Common myeloid progenitor, CD34-positive (primary cell): ENCODE measurements at regions not wholly inside any gene's neighbourhood (a gene's known extent, or its start where the extent isn't known, plus 50 kb on each side); places are given as distances from the start of the nearest gene placed in this dataset.

Experiments used
- CTCF ChIA-PET: fragments of 350-600 bp; sonication (Branson Sonifier 250); formaldehyde crosslinking; loops from one replicate; lab custom pipeline; 2021; ENCODE audit warnings: antibody characterized with exemption; lab: Charles Lee
- POLR2A ChIA-PET: fragments of 350-600 bp; sonication (Branson Sonifier 250); formaldehyde crosslinking; loops from one replicate; lab custom pipeline; 2021; ENCODE audit warnings: antibody characterized with exemption; lab: Charles Lee
- DNase-seq, 3 donors: peaks; one replicate each; pipeline versions ENCODE4 v3.0.0 to v3.0.0-alpha.2; 2013
- H3K27ac ChIP-seq, 2 experiments: 1 replicate in 1 of 2; 2 replicates in 1 of 2; pipeline ENCODE4 v1.7.0; 2013; ENCODE audit warnings: inconsistent platforms in 2 of 2, low read length in 2 of 2, mild to moderate bottlenecking in 2 of 2, low read depth in 1 of 2, moderate library complexity in 1 of 2; ENCODE audit not compliant: severe bottlenecking in 2 of 2, insufficient read depth in 1 of 2, poor library complexity in 1 of 2
- H3K27me3 ChIP-seq, 5 experiments: replicated peaks in 2 of 5; 1 replicate in 3 of 5; 2 replicates in 2 of 5; pipeline versions ENCODE4 v1.6.1 to v1.7.0; 2013; ENCODE audit warnings: low read length in 4 of 5, mild to moderate bottlenecking in 2 of 5, moderate library complexity in 2 of 5, inconsistent platforms in 1 of 5; ENCODE audit not compliant: insufficient read depth in 5 of 5, control insufficient read depth in 4 of 5
- H3K36me3 ChIP-seq, 4 experiments: 1 replicate in 2 of 4; 2 replicates in 2 of 4; pipeline versions ENCODE4 v1.6.1 to v1.7.0; 2013; ENCODE audit warnings: low read length in 3 of 4, control low read depth in 1 of 4, mild to moderate bottlenecking in 1 of 4; ENCODE audit not compliant: control insufficient read depth in 4 of 4, insufficient read depth in 4 of 4
- H3K4me1 ChIP-seq, 4 experiments: 1 replicate in 3 of 4; 2 replicates in 1 of 4; pipeline versions ENCODE4 v1.6.1 to v1.7.1; 2013; ENCODE audit warnings: low read length in 3 of 4, mild to moderate bottlenecking in 3 of 4, control low read depth in 1 of 4, inconsistent platforms in 1 of 4, moderate library complexity in 1 of 4; ENCODE audit not compliant: control insufficient read depth in 4 of 4, insufficient read depth in 4 of 4; ENCODE audit errors: control extremely low read depth in 1 of 4
- H3K4me3 ChIP-seq, 7 experiments: 1 replicate in 4 of 7; 2 replicates in 3 of 7; pipeline versions ENCODE4 v1.5.1 to v1.7.0; 2013; ENCODE audit warnings: mild to moderate bottlenecking in 7 of 7, low read length in 6 of 7, moderate library complexity in 6 of 7, inconsistent platforms in 2 of 7, low read depth in 2 of 7, control low read depth in 1 of 7; ENCODE audit not compliant: insufficient read depth in 4 of 7, control insufficient read depth in 1 of 7; ENCODE audit errors: extremely low read depth in 1 of 7
- H3K9me3 ChIP-seq, 5 experiments: 1 replicate in 4 of 5; 2 replicates in 1 of 5; pipeline versions ENCODE4 v1.6.1 to v1.7.1; 2013; ENCODE audit warnings: low read length in 4 of 5, mild to moderate bottlenecking in 2 of 5, inconsistent platforms in 1 of 5, low read depth in 1 of 5, moderate library complexity in 1 of 5; ENCODE audit not compliant: control insufficient read depth in 4 of 5, insufficient read depth in 2 of 5; ENCODE audit errors: control extremely low read depth in 1 of 5
- WGBS: methylation state at CpG from one replicate; pipeline ENCODE4 v1.1.5; 2013; ENCODE audit not compliant: insufficient coverage; 5-methylcytosine and 5-hydroxymethylcytosine counted together

DNA sequence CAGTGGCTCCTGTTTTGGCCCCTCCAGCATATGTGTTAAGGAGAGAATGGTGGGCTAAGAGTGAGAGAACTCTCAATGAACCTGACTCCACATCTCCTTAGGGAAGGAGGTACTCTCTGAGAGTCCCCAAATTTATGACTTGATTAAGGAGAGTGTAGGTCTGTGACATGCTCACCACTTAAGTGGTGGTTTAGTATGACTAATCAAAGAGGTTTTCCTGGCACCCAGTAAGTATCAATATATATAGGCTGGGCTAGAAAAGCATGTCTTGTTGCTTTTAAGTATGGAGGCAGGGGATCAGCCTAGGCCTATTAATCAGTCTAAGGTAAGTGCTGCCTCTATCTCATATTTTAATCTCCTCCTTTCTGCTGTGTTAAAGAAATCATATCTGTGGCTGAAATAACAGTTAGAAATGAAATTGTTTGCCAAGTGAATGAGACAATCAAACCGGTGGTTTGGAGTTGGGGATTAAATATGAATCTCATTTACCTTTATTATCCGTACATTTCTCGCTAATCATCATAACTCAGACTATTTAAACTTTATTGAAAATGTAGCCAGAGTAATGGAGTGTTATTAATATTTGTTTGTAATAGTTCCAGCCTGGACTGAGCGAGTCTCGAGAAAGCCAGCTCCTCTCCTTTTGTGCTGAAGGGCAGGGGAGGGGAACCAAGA lies 107.7 kb upstream of the MEIS1 start:
- WGBS, result 95% methylated on average over 2 of the region's 5 CpGs
- Histone ChIP-seq H3K27me3 (no peaks in the 10 kb centered on the region), H3K4me1 (no peaks in the 10 kb centered on the region), H3K27ac (no peak overlapping the region), H3K4me3 (no peak overlapping the region), H3K36me3 (no peaks in the 10 kb centered on the region), H3K9me3 (no peaks in the 10 kb centered on the region)
- ChIA-PET CTCF (no interaction called here), POLR2A (no interaction called here)
- DNase-seq, result no peak

- no peak overlapping the region for H3K4me3 ChIP-seq
- ChIA-PET POLR2A (no interaction called here), CTCF (no interaction called here)
- DNase-seq, result no peak
- H3K27ac ChIP-seq, result no peak overlapping the region
- H3K27me3 ChIP-seq, result no peaks in the 10 kb centered on the region
- no peaks in the 10 kb centered on the region for H3K4me1 ChIP-seq
- H3K9me3 ChIP-seq, result no peaks in the 10 kb centered on the region
- 91% methylated on average over 3 of the region's 4 CpGs for WGBS
- no peaks in the 10 kb centered on the region for H3K36me3 ChIP-seq
Measured at GRCh38 chr2:66324909-66325528, 109.9 kb upstream of the MEIS1 start.

GRCh38 chr2:66324356-66324755 lies 110.6 kb upstream of the MEIS1 start:
- POLR2A ChIA-PET, result no interaction called here
- no peak overlapping the region for H3K27ac ChIP-seq
- H3K36me3 ChIP-seq, result no peaks in the 10 kb centered on the region
- H3K27me3 ChIP-seq, result no peaks in the 10 kb centered on the region
- 50% methylated on average over 1 of the region's 6 CpGs for WGBS
- CTCF ChIA-PET, result no interaction called here
- H3K9me3 ChIP-seq, result no peaks in the 10 kb centered on the region
- DNase-seq, result no peak
- no peak overlapping the region for H3K4me3 ChIP-seq
- H3K4me1 ChIP-seq, result no peaks in the 10 kb centered on the region

- ChIA-PET POLR2A (no interaction called here), CTCF (no interaction called here)
- 93% methylated on average over 8 of the region's 8 CpGs for WGBS
- H3K36me3 ChIP-seq, result no peaks in the 10 kb centered on the region
- no peaks in the 10 kb centered on the region for H3K4me1 ChIP-seq
- no peak overlapping the region for H3K27ac ChIP-seq
- H3K27me3 ChIP-seq, result no peaks in the 10 kb centered on the region
- no peak for DNase-seq
- no peaks in the 10 kb centered on the region for H3K9me3 ChIP-seq
- no peak overlapping the region for H3K4me3 ChIP-seq
Measured at GRCh38 chr2:66323406-66323805, 111.5 kb upstream of the MEIS1 start.

DNA sequence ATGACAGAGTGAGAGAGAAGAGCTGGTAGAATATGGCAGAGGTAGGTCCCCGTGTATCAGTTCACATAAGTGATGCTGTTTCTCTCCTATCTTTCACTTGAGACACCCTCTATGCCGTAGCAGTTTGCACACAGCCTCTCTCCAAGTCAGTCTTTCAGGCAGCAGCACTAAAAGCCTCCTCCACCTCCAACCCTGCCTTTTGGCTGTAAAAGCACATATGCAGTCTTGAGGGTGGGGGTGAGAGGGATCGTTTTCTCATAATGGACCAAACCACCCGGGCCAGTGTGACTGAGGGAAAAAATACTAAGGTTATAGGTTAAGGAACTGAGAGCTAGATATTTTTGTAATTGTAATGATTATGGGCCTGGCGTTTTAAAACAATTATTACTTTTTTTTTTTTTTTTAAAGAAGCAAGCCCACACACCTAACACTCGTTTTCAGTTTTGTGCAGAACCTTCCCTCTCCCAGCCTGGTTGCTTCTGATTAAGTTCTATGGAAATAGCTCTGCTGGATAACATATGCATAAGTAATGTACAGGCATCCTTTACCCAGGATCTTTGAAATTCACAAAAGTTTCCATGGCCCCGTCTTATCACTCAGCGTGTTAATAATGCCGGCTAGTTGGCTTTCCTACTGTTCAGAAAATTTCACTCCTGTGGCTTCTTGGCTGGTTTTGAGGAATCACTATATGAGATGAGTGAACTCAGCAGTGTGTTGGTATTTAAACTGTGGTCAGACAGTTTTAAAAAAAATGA lies 112.2 kb upstream of the MEIS1 start:
- POLR2A ChIA-PET, result no interaction called here
- CTCF ChIA-PET, result no interaction called here
- no peaks in the 10 kb centered on the region for H3K4me1 ChIP-seq

DNA sequence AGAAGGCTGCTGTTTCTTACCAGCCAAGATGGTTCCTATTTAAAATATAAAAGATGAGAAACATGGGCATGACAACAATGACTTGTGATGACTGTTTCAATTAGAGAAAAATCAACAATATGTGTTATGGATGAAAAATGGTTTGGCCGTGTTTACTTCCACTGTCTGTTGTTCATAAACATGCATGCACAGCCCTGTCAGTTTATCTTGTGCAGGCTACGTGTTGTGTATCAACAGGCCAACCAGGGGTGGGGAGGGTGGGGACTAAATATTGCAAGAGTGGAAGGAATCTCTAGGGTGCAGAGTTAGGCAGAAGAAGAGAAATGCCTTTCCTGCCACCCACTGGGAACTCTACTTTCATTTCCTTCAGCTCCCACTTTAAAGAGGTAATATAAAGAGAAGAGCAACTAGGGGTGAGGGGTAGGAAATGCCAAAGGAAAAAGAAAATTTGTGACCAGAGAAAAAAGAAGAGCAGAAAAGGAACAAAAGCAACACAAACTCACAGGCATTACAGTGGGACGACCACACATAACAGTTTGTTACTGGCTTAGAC lies 116.8 kb upstream of the MEIS1 start:
- CTCF ChIA-PET, result no interaction called here

More for the DNA sequence above, 112.2 kb upstream of the MEIS1 start:
- Histone ChIP-seq H3K9me3 (no peaks in the 10 kb centered on the region), H3K27me3 (no peaks in the 10 kb centered on the region), H3K27ac (no peak overlapping the region), H3K36me3 (no peaks in the 10 kb centered on the region), H3K4me3 (no peak overlapping the region)
- 98% methylated on average over 6 of the region's 9 CpGs for WGBS
- DNase-seq, result no peak

More for the DNA sequence above, 116.8 kb upstream of the MEIS1 start:
- POLR2A ChIA-PET, result no interaction called here
- no peaks in the 10 kb centered on the region for H3K36me3 ChIP-seq
- WGBS, result 100% methylated on average over 1 of the region's 3 CpGs
- peaks cover 0 to 4% (median 0%) of the 10 kb centered on the region in 5 experiments for H3K9me3 ChIP-seq
- DNase-seq, result no peak
- no peaks in the 10 kb centered on the region for H3K27me3 ChIP-seq
- H3K4me3 ChIP-seq, result no peak overlapping the region
- H3K27ac ChIP-seq, result no peak overlapping the region
- no peaks in the 10 kb centered on the region for H3K4me1 ChIP-seq
